ENCODE measurements at regions not wholly inside any gene's neighbourhood (a gene's known extent, or its start where the extent isn't known, plus 50 kb on each side); places are given as distances from the start of the nearest gene placed in this dataset.

- no peak overlapping the region for H3K4me2 ChIP-seq
- no peaks in the 10 kb centered on the region for H3K36me3 ChIP-seq (ENCODE audit: insufficient read depth)
- H3K4me1 ChIP-seq (ENCODE audit: low read depth, poor library complexity, severe bottlenecking) = no peaks in the 10 kb centered on the region
- TF ChIP-seq CTCF (conservative IDR thresholded peaks at IDR 0.05; ENCODE audit: low read depth, low read length) = no peak
- no peak overlapping the region for H3K9ac ChIP-seq
- no peak overlapping the region for H3K27ac ChIP-seq
- no peak overlapping the region for H2AFZ ChIP-seq (ENCODE audit: low read depth)
- H3K4me3 ChIP-seq (IDR thresholded peaks at IDR 0.05; ENCODE audit: insufficient read depth, low read depth, low read length) = no peak overlapping the region
- H3K79me2 ChIP-seq (ENCODE audit: insufficient read depth, low read depth) = no peaks in the 10 kb centered on the region
- no peaks in the 10 kb centered on the region for H4K20me1 ChIP-seq (ENCODE audit: insufficient read depth)
- H3K27me3 ChIP-seq (ENCODE audit: insufficient read depth, low read depth) = no peaks in the 10 kb centered on the region
Observed at GRCh38 chr13:34364633-34365032, 546.7 kb downstream of the RFC3 start.

- Histone ChIP-seq H3K4me1 (ENCODE audit: low read depth, poor library complexity, severe bottlenecking) (no peaks in the 10 kb centered on the region), H3K36me3 (ENCODE audit: insufficient read depth) (no peaks in the 10 kb centered on the region), H3K9ac (no peak overlapping the region), H3K4me2 (no peak overlapping the region), H4K20me1 (ENCODE audit: insufficient read depth) (no peaks in the 10 kb centered on the region), H3K27ac (no peak overlapping the region), H3K27me3 (ENCODE audit: insufficient read depth, low read depth) (no peaks in the 10 kb centered on the region), H3K4me3 (IDR thresholded peaks at IDR 0.05; ENCODE audit: insufficient read depth, low read depth, low read length) (no peak overlapping the region), H2AFZ (ENCODE audit: low read depth) (no peak overlapping the region), H3K79me2 (ENCODE audit: insufficient read depth, low read depth) (no peaks in the 10 kb centered on the region)
- TF ChIP-seq CTCF (conservative IDR thresholded peaks at IDR 0.05; ENCODE audit: low read depth, low read length) = no peak
Observed at GRCh38 chr13:34369931-34370330, 552.0 kb downstream of the RFC3 start.

GRCh38 chr13:34371108-34371507 lies 553.2 kb downstream of the RFC3 start:
- H3K4me1 ChIP-seq (ENCODE audit: low read depth, poor library complexity, severe bottlenecking) = no peaks in the 10 kb centered on the region
- H4K20me1 ChIP-seq (ENCODE audit: insufficient read depth) = no peaks in the 10 kb centered on the region
- H3K9ac ChIP-seq = no peak overlapping the region
- H3K79me2 ChIP-seq (ENCODE audit: insufficient read depth, low read depth) = no peaks in the 10 kb centered on the region
- H3K4me3 ChIP-seq (IDR thresholded peaks at IDR 0.05; ENCODE audit: insufficient read depth, low read depth, low read length) = no peak overlapping the region
- TF ChIP-seq CTCF (conservative IDR thresholded peaks at IDR 0.05; ENCODE audit: low read depth, low read length) = no peak
- H3K27ac ChIP-seq = no peak overlapping the region
- H2AFZ ChIP-seq (ENCODE audit: low read depth) = no peak overlapping the region
- no peaks in the 10 kb centered on the region for H3K36me3 ChIP-seq (ENCODE audit: insufficient read depth)
- H3K4me2 ChIP-seq = no peak overlapping the region
- no peaks in the 10 kb centered on the region for H3K27me3 ChIP-seq (ENCODE audit: insufficient read depth, low read depth)

GRCh38 chr13:34371645-34372395 lies 553.9 kb downstream of the RFC3 start:
- Histone ChIP-seq H3K27ac (no peak overlapping the region), H4K20me1 (ENCODE audit: insufficient read depth) (no peaks in the 10 kb centered on the region)

More at GRCh38 chr13:34371645-34372395, 553.9 kb downstream of the RFC3 start:
- H3K9ac ChIP-seq = no peak overlapping the region
- H3K4me1 ChIP-seq (ENCODE audit: low read depth, poor library complexity, severe bottlenecking) = no peaks in the 10 kb centered on the region
- no peak for TF ChIP-seq CTCF (conservative IDR thresholded peaks at IDR 0.05; ENCODE audit: low read depth, low read length)
- no peak overlapping the region for H3K4me2 ChIP-seq
- no peak overlapping the region for H3K4me3 ChIP-seq (IDR thresholded peaks at IDR 0.05; ENCODE audit: insufficient read depth, low read depth, low read length)
- H3K27me3 ChIP-seq (ENCODE audit: insufficient read depth, low read depth) = no peaks in the 10 kb centered on the region
- H3K79me2 ChIP-seq (ENCODE audit: insufficient read depth, low read depth) = no peaks in the 10 kb centered on the region
- no peak overlapping the region for H2AFZ ChIP-seq (ENCODE audit: low read depth)
- H3K36me3 ChIP-seq (ENCODE audit: insufficient read depth) = no peaks in the 10 kb centered on the region

Data from KMS-11 (cell line).